Right lobe of liver (tissue), 6 donors: ENCODE measurements at regions not wholly inside any gene's neighbourhood (a gene's known extent, or its start where the extent isn't known, plus 50 kb on each side); places are given as distances from the start of the nearest gene placed in this dataset.

Experiments
- ATAC-seq, 4 donors: fragments of 200-7000 bp; cut with Tn5 transposase; one replicate each; pipeline ENCODE4 v1.9.1; 2020; ENCODE audit warnings: mild to moderate bottlenecking in 4 of 4, moderate library complexity in 4 of 4
- DNase-seq, 3 donors: peaks; one replicate each; pipeline ENCODE4 v3.0.0-alpha.2; 2020
- H3K27ac ChIP-seq, 3 donors: fragments of 200-600 bp; one replicate each; pipeline ENCODE4 v1.8.0; 2022
- H3K27me3 ChIP-seq, 2 donors: fragments of 200-600 bp; one replicate each; pipeline ENCODE4 v1.8.0; 2022
- H3K36me3 ChIP-seq, 4 donors: fragments of 200-600 bp; sonication (generic) in 1 of 4; one replicate each; pipeline versions ENCODE4 v1.5.1 to v1.8.0; 2017 to 2022; ENCODE audit warnings: control low read depth in 1 of 4
- H3K4me1 ChIP-seq, 4 donors: fragments of 200-600 bp; sonication (generic) in 1 of 4; one replicate each; pipeline versions ENCODE4 v1.5.1 to v1.8.0; 2017 to 2022; ENCODE audit warnings: control low read depth in 1 of 4
- H3K4me3 ChIP-seq, 3 donors: fragments of 200-600 bp; one replicate each; pipeline ENCODE4 v1.8.0; 2022
- H3K9me3 ChIP-seq, 4 donors: fragments of 200-600 bp; sonication (generic) in 1 of 4; one replicate each; pipeline versions ENCODE4 v1.5.1 to v1.8.0; 2017 to 2022; ENCODE audit warnings: control low read depth in 1 of 4
- POLR2A ChIP-seq: fragments of 450-650 bp; IDR thresholded peaks from one replicate; pipeline ENCODE4 v1.6.1; 2017; ENCODE audit warnings: antibody characterized with exemption, mild to moderate bottlenecking
- WGBS: methylation state at CpG from one replicate; pipeline ENCODE4 v1.1.6; 2018; ENCODE audit warnings: low coverage, low lambda C conversion rate; ENCODE audit not compliant: insufficient coverage; ENCODE audit errors: missing lambda C conversion rate; 5-methylcytosine and 5-hydroxymethylcytosine counted together
- intact Hi-C, 2 donors: fragments of 100-400 bp; cut with DNase I; formaldehyde crosslinking; loops; one replicate each; pipeline versions ENCODE4 v1.11.2 to v1.14.1; 2022
- TF ChIP-seq, protein P1 (sequence below), 4 donors: fragments of 200-600 bp in 3 of 4; fragments of 450-650 bp in 1 of 4; IDR thresholded peaks; one replicate each; pipeline versions ENCODE4 v1.5.1 to v1.8.0; 2016 to 2022; ENCODE audit warnings: antibody characterized with exemption in 4 of 4, mild to moderate bottlenecking in 2 of 4
- donor health status: DM: no; HTN: yes; CAD: no.
- donor health status: DM: no; HTN: no; CAD: no.
- donor health status: DM: no; HTN: no; CAD: no.
- donor health status: DM: no; HTN: yes; CAD: no.
- donor health status: DM: no; HTN: yes; CAD: no.

GRCh38 chr4:66062044-66062443, 391.8 kb upstream of the EPHA5 start:
- TF ChIP-seq, protein P1, sequence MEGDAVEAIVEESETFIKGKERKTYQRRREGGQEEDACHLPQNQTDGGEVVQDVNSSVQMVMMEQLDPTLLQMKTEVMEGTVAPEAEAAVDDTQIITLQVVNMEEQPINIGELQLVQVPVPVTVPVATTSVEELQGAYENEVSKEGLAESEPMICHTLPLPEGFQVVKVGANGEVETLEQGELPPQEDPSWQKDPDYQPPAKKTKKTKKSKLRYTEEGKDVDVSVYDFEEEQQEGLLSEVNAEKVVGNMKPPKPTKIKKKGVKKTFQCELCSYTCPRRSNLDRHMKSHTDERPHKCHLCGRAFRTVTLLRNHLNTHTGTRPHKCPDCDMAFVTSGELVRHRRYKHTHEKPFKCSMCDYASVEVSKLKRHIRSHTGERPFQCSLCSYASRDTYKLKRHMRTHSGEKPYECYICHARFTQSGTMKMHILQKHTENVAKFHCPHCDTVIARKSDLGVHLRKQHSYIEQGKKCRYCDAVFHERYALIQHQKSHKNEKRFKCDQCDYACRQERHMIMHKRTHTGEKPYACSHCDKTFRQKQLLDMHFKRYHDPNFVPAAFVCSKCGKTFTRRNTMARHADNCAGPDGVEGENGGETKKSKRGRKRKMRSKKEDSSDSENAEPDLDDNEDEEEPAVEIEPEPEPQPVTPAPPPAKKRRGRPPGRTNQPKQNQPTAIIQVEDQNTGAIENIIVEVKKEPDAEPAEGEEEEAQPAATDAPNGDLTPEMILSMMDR (IDR thresholded peaks at IDR 0.05): no peak
- TF ChIP-seq POLR2A: no peak
- DNase-seq: no peak
- no peak overlapping the region for H3K4me3 ChIP-seq
- no peak overlapping the region for H3K27ac ChIP-seq
- H3K36me3 ChIP-seq: no peaks in the 10 kb centered on the region
- intact Hi-C loops: no loop called here
- H3K27me3 ChIP-seq: no peaks in the 10 kb centered on the region
- no peaks in the 10 kb centered on the region for H3K9me3 ChIP-seq
- 18% methylated on average over 2 of the region's 2 CpGs for WGBS
- H3K4me1 ChIP-seq: no peaks in the 10 kb centered on the region
- no peak for ATAC-seq

- Histone ChIP-seq H3K36me3 (no peaks in the 10 kb centered on the region), H3K4me3 (no peak overlapping the region), H3K9me3 (no peaks in the 10 kb centered on the region), H3K4me1 (no peaks in the 10 kb centered on the region), H3K27ac (no peak overlapping the region), H3K27me3 (no peaks in the 10 kb centered on the region)
- ATAC-seq (no peak), DNase-seq (no peak)
- 36% methylated on average over 2 of the region's 2 CpGs for WGBS
- no peak for TF ChIP-seq POLR2A
- TF ChIP-seq, protein P1 (IDR thresholded peaks at IDR 0.05): no peak
- intact Hi-C loops: no loop called here
These were observed 389.3 kb upstream of the EPHA5 start for GRCh38 chr4:66059556-66059955.

DNA sequence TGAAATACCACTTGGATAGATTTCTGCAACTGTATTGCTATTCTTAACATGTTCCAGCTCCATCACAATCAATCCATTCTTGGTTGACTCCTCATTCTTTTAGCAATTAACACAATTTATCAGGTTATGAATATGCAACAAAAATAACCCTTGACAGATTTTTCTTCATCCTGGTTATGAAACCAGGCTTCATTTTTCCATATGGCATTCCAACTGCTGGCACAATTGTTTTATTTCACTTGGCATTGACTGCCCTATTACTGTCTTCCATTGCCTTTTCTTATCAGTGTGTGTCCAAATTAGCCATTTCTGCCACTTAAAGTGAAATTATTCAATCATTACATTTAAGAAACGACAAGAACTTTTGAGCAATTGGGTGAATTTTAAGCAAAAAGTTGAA, 388.8 kb upstream of the EPHA5 start:
- intact Hi-C loops: no loop called here
- H3K36me3 ChIP-seq: no peaks in the 10 kb centered on the region
- 29% methylated on average over 1 of the region's 1 CpG for WGBS
- H3K27ac ChIP-seq: no peak overlapping the region
- H3K4me1 ChIP-seq: no peaks in the 10 kb centered on the region
- no peaks in the 10 kb centered on the region for H3K27me3 ChIP-seq
- DNase-seq: no peak
- no peak for ATAC-seq
- TF ChIP-seq, protein P1 (IDR thresholded peaks at IDR 0.05): no peak
- no peak for TF ChIP-seq POLR2A
- H3K9me3 ChIP-seq: no peaks in the 10 kb centered on the region
- H3K4me3 ChIP-seq: no peak overlapping the region

DNA sequence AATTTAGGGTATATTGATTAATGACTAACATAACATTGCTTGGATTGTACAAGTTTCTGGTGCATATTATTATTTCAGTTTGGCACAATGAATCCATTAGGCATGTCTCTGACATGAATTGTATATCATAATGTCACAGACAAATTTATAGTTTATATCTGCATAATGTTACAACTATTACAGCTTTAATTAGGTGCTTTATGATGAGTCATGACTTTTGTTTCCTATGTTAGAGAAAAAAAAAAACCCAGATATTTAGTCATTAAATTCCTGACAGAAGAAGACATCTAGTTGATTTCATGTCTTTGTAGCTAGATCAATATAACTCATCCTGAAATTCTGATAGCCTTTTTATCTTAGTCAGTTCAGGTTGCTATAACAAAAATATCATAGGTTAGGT, 385.7 kb upstream of the EPHA5 start:
- H3K9me3 ChIP-seq: no peaks in the 10 kb centered on the region
- DNase-seq: no peak
- H3K36me3 ChIP-seq: no peaks in the 10 kb centered on the region
- H3K27ac ChIP-seq: no peak overlapping the region
- no peak overlapping the region for H3K4me3 ChIP-seq
- no peak for ATAC-seq
- intact Hi-C loops: no loop called here
- no peak for TF ChIP-seq POLR2A
- TF ChIP-seq, protein P1 (IDR thresholded peaks at IDR 0.05): no peak
- H3K4me1 ChIP-seq: no peaks in the 10 kb centered on the region
- no peaks in the 10 kb centered on the region for H3K27me3 ChIP-seq

GRCh38 chr4:66052426-66052825, 382.1 kb upstream of the EPHA5 start:
- no peak for ATAC-seq
- intact Hi-C loops: no loop called here
- Histone ChIP-seq H3K9me3 (no peaks in the 10 kb centered on the region), H3K27ac (no peak overlapping the region), H3K4me1 (no peaks in the 10 kb centered on the region), H3K4me3 (no peak overlapping the region), H3K36me3 (no peaks in the 10 kb centered on the region), H3K27me3 (no peaks in the 10 kb centered on the region)
- WGBS: 33% methylated on average over 2 of the region's 2 CpGs
- TF ChIP-seq, protein P1 (IDR thresholded peaks at IDR 0.05): no peak
- TF ChIP-seq POLR2A: no peak
- no peak for DNase-seq
